K562 (cell line): ENCODE measurements at regions not wholly inside any gene's neighbourhood (a gene's known extent, or its start where the extent isn't known, plus 50 kb on each side); places are given as distances from the start of the nearest gene placed in this dataset.

Source experiments
- CTCF ChIP-seq, 3 experiments: IDR thresholded peaks in 2 of 3; conservative IDR thresholded peaks in 1 of 3; 2 replicates each; pipeline ENCODE4 v1.5.1; 2011 to 2012; ENCODE audit warnings: low read length in 3 of 3, mild to moderate bottlenecking in 3 of 3, control low read depth in 2 of 3, improper control_type of control experiment in 1 of 3, inconsistent platforms in 1 of 3, low read depth in 1 of 3, mixed read lengths in 1 of 3, moderate library complexity in 1 of 3; ENCODE audit not compliant: insufficient read depth in 2 of 3
- ETV6 ChIP-seq, 3 experiments: fragments of 150-350 bp in 1 of 3; sonication (generic) in 1 of 3; formaldehyde crosslinking in 1 of 3; IDR thresholded peaks; 2 replicates each; pipeline versions ENCODE4 v1.6.1 to v1.8.0; 2014 to 2022; ENCODE audit warnings: borderline replicate concordance in 2 of 3, low read depth in 2 of 3, antibody characterized with exemption in 1 of 3, low read length in 1 of 3, mild to moderate bottlenecking in 1 of 3, missing genetic modification reagents in 1 of 3
- HBP1 ChIP-seq: fragments of 450-650 bp; formaldehyde crosslinking; IDR thresholded peaks from 2 replicates; pipeline ENCODE4 v1.4.0; 2022; ENCODE audit warnings: missing genetic modification characterization
- HCFC1 ChIP-seq: IDR thresholded peaks from 2 replicates; pipeline ENCODE4 v1.6.1; 2012; ENCODE audit warnings: low read depth, low read length, improper control_type of control experiment
- MAFK ChIP-seq: IDR thresholded peaks from 2 replicates; pipeline ENCODE4 v1.6.1; 2011; ENCODE audit warnings: low read length, improper control_type of control experiment
- MAX ChIP-seq: sonication (generic); formaldehyde crosslinking; IDR thresholded peaks from 2 replicates; pipeline ENCODE4 v1.9.0; 2022; ENCODE audit warnings: mild to moderate bottlenecking, missing genetic modification reagents
- MYC ChIP-seq, 2 experiments: fragments of 250-450 bp in 1 of 2; sonication (Bioruptor Pico) in 1 of 2; IDR thresholded peaks; 2 replicates each; pipeline versions ENCODE4 v1.5.1 to v1.6.1; 2012 to 2021; ENCODE audit warnings: low read depth in 2 of 2, borderline replicate concordance in 1 of 2, improper control_type of control experiment in 1 of 2, low read length in 1 of 2, mild to moderate bottlenecking in 1 of 2, moderate library complexity in 1 of 2
- POLR2A ChIP-seq: fragments of 450-650 bp; conservative IDR thresholded peaks from 2 replicates; pipeline ENCODE4 v1.6.1; 2016
- TRIM28 ChIP-seq: fragments of 450-650 bp; IDR thresholded peaks from 2 replicates; pipeline ENCODE4 v1.6.1; 2017
- ZNF324 ChIP-seq: fragments of 250-450 bp; sonication (Bioruptor Pico); IDR thresholded peaks from 2 replicates; pipeline ENCODE4 v1.4.0; 2020; ENCODE audit warnings: mild to moderate bottlenecking
- ZNF586 ChIP-seq: fragments of 450-650 bp; formaldehyde crosslinking; conservative IDR thresholded peaks from 2 replicates; pipeline ENCODE4 v1.4.0; 2020; ENCODE audit warnings: mild to moderate bottlenecking, moderate library complexity

GRCh38 chr6:33865478-33866077, 61.8 kb upstream of the MLN start:
- TF ChIP-seq TRIM28 (no peak), POLR2A (no peak), HBP1 (CRISPR knock-in tag) (no peak), CTCF (IDR thresholded peaks at IDR 0.05 in 2 of 3, conservative IDR thresholded peaks at IDR 0.05 in 1 of 3; ENCODE audit: insufficient read depth in 2 of 3, low read depth in 1 of 3, low read length in 3 of 3) (no peak), ZNF586 (no peak), ZNF324 (no peak), MAFK (no peak), ETV6 (IDR thresholded peaks at IDR 0.05; ENCODE audit: borderline replicate concordance in 1 of 2, low read depth in 2 of 2, low read length in 1 of 2) (no peak), ETV6 (CRISPR knock-in tag; IDR thresholded peaks at IDR 0.05; ENCODE audit: borderline replicate concordance) (no peak), MYC (IDR thresholded peaks at IDR 0.05; ENCODE audit: low read depth, low read length) (no peak), MYC (CRISPR knock-in tag; IDR thresholded peaks at IDR 0.05; ENCODE audit: borderline replicate concordance, low read depth) (no peak), MAX (CRISPR knock-in tag) (no peak), HCFC1 (no peak)
